Naive thymus-derived CD4-positive, alpha-beta T cell (primary cell): ENCODE measurements at regions not wholly inside any gene's neighbourhood (a gene's known extent, or its start where the extent isn't known, plus 50 kb on each side); places are given as distances from the start of the nearest gene placed in this dataset.
"Not testable (repeated sequence)": the region's sequence is repeated elsewhere in the genome, so short reads cannot be mapped to it uniquely, and the experiment has no call there.

ENCODE experiments used
- ATAC-seq: fragments of 150-1000 bp; cut with Tn5 transposase; 2 replicates; pipeline ENCODE4 v1.10.0; 2021; ENCODE audit warnings: mild to moderate bottlenecking, moderate library complexity
- CTCF ChIA-PET: fragments of 350-600 bp; sonication (Branson Sonifier 250); formaldehyde crosslinking; loops from one replicate; lab custom pipeline; 2021; ENCODE audit warnings: antibody characterized with exemption; lab: Charles Lee
- POLR2A ChIA-PET: fragments of 350-600 bp; sonication (Branson Sonifier 250); formaldehyde crosslinking; loops from one replicate; lab custom pipeline; 2021; ENCODE audit warnings: antibody characterized with exemption, inconsistent platforms; lab: Charles Lee
- DNase-seq, 9 donors: peaks; one replicate each; pipeline versions ENCODE4 v3.0.0 to v3.0.0-alpha.2; 2020 to 2022; ENCODE audit warnings: mixed read lengths in 1 of 9
- H3K27ac ChIP-seq: one replicate; pipeline ENCODE4 v1.7.0; 2013; ENCODE audit warnings: mild to moderate bottlenecking, low read depth, low read length, moderate library complexity
- H3K27me3 ChIP-seq, 2 donors: one replicate each; pipeline ENCODE4 v1.7.0; 2013; ENCODE audit warnings: low read length in 2 of 2, mild to moderate bottlenecking in 2 of 2, moderate library complexity in 2 of 2; ENCODE audit not compliant: control insufficient read depth in 2 of 2, insufficient read depth in 2 of 2
- H3K36me3 ChIP-seq, 3 experiments: 1 replicate in 2 of 3; 2 replicates in 1 of 3; pipeline ENCODE4 v1.7.0; 2013; ENCODE audit warnings: low read length in 3 of 3, mild to moderate bottlenecking in 3 of 3, moderate library complexity in 1 of 3; ENCODE audit not compliant: insufficient read depth in 3 of 3, control insufficient read depth in 2 of 3
- H3K4me1 ChIP-seq, 2 donors: one replicate each; pipeline ENCODE4 v1.7.0; 2013; ENCODE audit warnings: low read length in 2 of 2, mild to moderate bottlenecking in 2 of 2, moderate library complexity in 1 of 2; ENCODE audit not compliant: control insufficient read depth in 2 of 2, insufficient read depth in 2 of 2
- H3K4me3 ChIP-seq: 2 replicates; pipeline ENCODE4 v1.7.0; 2013; ENCODE audit warnings: mild to moderate bottlenecking, low read length
- H3K9me3 ChIP-seq, 3 experiments: 1 replicate in 2 of 3; 2 replicates in 1 of 3; pipeline ENCODE4 v1.7.0; 2013; ENCODE audit warnings: low read length in 3 of 3; ENCODE audit not compliant: control insufficient read depth in 2 of 3
- H3K27ac Mint-ChIP-seq, 9 donors: one replicate each; pipeline ENCODE4 v1.8.0; 2020 to 2022; ENCODE audit warnings: mixed read lengths in 9 of 9, mild to moderate bottlenecking in 8 of 9, moderate library complexity in 5 of 9, inconsistent platforms in 2 of 9
- H3K27me3 Mint-ChIP-seq, 5 donors: one replicate each; pipeline ENCODE4 v1.8.0; 2021 to 2022; ENCODE audit warnings: mixed read lengths in 5 of 5, mild to moderate bottlenecking in 1 of 5
- H3K36me3 Mint-ChIP-seq, 5 donors: one replicate each; pipeline ENCODE4 v1.8.0; 2020 to 2022; ENCODE audit warnings: mixed read lengths in 5 of 5, mild to moderate bottlenecking in 3 of 5, inconsistent platforms in 1 of 5
- H3K4me1 Mint-ChIP-seq, 7 donors: one replicate each; pipeline ENCODE4 v1.8.0; 2020 to 2022; ENCODE audit warnings: mixed read lengths in 7 of 7, mild to moderate bottlenecking in 3 of 7, inconsistent platforms in 1 of 7
- H3K4me3 Mint-ChIP-seq, 10 donors: one replicate each; pipeline ENCODE4 v1.8.0; 2020 to 2022; ENCODE audit warnings: mild to moderate bottlenecking in 10 of 10, mixed read lengths in 10 of 10, moderate library complexity in 6 of 10, inconsistent platforms in 2 of 10
- H3K9me3 Mint-ChIP-seq, 11 donors: one replicate each; pipeline ENCODE4 v1.8.0; 2020 to 2022; ENCODE audit warnings: mixed read lengths in 11 of 11, mild to moderate bottlenecking in 4 of 11, inconsistent platforms in 1 of 11, moderate library complexity in 1 of 11
- intact Hi-C, 2 donors: fragments of 100-400 bp; cut with micrococcal nuclease; formaldehyde crosslinking; loops; one replicate each; pipeline ENCODE4 v1.15.1; 2023

DNA sequence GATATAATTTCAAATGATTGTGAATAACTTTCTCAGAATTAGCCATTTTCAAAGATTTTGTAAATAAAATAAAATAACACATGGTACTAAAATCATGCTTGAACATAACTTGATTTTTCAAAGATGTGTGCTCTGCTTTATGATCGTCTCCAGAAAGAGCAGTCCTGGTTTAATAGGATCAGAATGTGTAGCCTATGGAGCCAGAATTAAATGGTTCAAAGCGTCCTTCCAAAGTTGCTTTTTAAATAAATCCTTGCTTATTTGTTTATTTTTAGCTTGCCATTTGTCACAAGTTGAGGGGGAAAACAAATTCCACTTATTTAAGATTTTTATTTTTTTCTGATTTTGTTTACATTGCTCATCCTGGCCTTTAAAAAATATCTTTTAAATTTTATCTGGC lies 123.7 kb upstream of the SPRED1 start:
- no peak for ATAC-seq
- intact Hi-C loops: no loop called here
- Histone ChIP-seq H3K9me3 (no peaks in the 10 kb centered on the region), H3K4me1 (no peaks in the 10 kb centered on the region), H3K4me3 (no peak overlapping the region), H3K27ac (no peak overlapping the region), H3K36me3 (no peaks in the 10 kb centered on the region), H3K27me3 (no peaks in the 10 kb centered on the region)
- POLR2A ChIA-PET: no interaction called here
- H3K36me3 Mint-ChIP-seq: no peaks in the 10 kb centered on the region
- DNase-seq: no peak
- H3K9me3 Mint-ChIP-seq: peaks cover 0 to 6% (median 1%) of the 10 kb centered on the region in 11 donors
- no peak overlapping the region for H3K4me3 Mint-ChIP-seq
- H3K27ac Mint-ChIP-seq: no peak overlapping the region
- H3K27me3 Mint-ChIP-seq: peaks cover 13 to 32% (median 19%) of the 10 kb centered on the region in 5 donors
- CTCF ChIA-PET: no interaction called here
- H3K4me1 Mint-ChIP-seq: peaks cover 0 to 4% (median 0%) of the 10 kb centered on the region in 7 donors

DNA sequence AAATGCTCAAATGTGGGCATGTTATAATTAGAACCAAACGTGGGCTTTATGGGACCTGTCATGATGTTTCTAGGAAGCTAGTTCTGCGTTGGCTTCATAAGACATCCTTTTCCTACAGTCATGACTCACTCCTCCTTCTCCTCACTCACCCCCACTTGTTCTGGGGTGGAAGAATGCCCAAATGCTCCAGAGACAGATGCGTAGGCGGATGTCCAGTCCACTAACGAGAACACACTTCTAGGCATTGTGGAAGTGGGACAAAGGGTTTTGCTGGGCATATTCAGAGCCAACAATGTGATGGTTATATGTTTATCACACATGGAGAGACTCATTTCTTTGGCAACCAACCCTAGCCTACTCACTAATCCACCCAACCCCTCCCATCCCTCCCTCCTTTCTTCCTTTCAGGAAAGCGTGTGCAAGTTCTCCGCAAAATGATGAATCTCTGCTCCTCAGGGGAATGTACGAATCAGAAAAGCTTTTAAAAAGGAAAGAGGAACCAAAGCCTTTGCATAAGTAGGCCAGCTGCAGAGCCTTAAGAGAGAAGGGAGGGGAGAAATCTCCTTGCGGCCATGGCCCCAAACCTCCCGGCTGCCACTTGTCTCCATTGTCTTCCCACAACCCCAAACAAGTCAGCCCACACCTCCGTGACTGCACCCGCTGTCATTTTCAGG lies 123.0 kb upstream of the SPRED1 start:
- intact Hi-C loops: no loop called here
- H3K36me3 ChIP-seq: no peaks in the 10 kb centered on the region
- POLR2A ChIA-PET: no interaction called here
- CTCF ChIA-PET: no interaction called here
- peaks cover 0 to 5% (median 1%) of the 10 kb centered on the region in 11 donors for H3K9me3 Mint-ChIP-seq
- H3K4me1 Mint-ChIP-seq: peaks cover 0 to 4% (median 0%) of the 10 kb centered on the region in 7 donors
- H3K36me3 Mint-ChIP-seq: no peaks in the 10 kb centered on the region
- H3K27ac Mint-ChIP-seq: no peak overlapping the region
- no peaks in the 10 kb centered on the region for H3K27me3 ChIP-seq
- ATAC-seq (peak; percentile 39), DNase-seq (no peak)
- H3K4me1 ChIP-seq: no peaks in the 10 kb centered on the region
- H3K4me3 Mint-ChIP-seq: no peak overlapping the region
- peaks cover 15 to 36% (median 19%) of the 10 kb centered on the region in 5 donors for H3K27me3 Mint-ChIP-seq
- no peak overlapping the region for H3K4me3 ChIP-seq
- H3K9me3 ChIP-seq: no peaks in the 10 kb centered on the region
- H3K27ac ChIP-seq: no peak overlapping the region

DNA sequence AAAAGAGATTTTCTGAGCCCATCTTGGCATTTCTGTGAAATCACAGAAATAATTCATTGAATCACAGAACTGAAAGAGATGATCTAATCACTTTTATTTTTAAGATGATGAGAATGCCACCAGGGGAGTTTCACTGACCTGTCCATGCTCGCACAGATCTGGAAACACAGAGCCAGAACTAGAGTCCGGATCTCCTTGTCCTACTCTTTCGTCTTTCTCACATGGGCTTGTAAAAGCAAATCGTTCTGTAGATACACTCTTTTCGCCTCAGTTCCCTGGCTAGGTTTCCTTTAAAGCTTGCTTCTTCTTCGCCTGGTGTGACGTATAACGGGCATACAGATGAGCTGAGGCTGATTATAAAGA lies 122.5 kb upstream of the SPRED1 start:
- H3K36me3 ChIP-seq: no peaks in the 10 kb centered on the region
- no peak overlapping the region for H3K27ac ChIP-seq
- Mint-ChIP-seq H3K4me1 (peaks cover 0 to 4% (median 0%) of the 10 kb centered on the region in 7 donors), H3K27me3 (peaks cover 16 to 40% (median 19%) of the 10 kb centered on the region in 5 donors), H3K4me3 (no peak overlapping the region), H3K9me3 (peaks cover 0 to 6% (median 1%) of the 10 kb centered on the region in 11 donors), H3K36me3 (no peaks in the 10 kb centered on the region), H3K27ac (no peak overlapping the region)
- H3K4me3 ChIP-seq: no peak overlapping the region
- H3K4me1 ChIP-seq: no peaks in the 10 kb centered on the region
- CTCF ChIA-PET: no interaction called here
- ATAC-seq: no peak
- POLR2A ChIA-PET: no interaction called here
- H3K9me3 ChIP-seq: no peaks in the 10 kb centered on the region
- intact Hi-C loops: no loop called here
- no peak for DNase-seq
- no peaks in the 10 kb centered on the region for H3K27me3 ChIP-seq

DNA sequence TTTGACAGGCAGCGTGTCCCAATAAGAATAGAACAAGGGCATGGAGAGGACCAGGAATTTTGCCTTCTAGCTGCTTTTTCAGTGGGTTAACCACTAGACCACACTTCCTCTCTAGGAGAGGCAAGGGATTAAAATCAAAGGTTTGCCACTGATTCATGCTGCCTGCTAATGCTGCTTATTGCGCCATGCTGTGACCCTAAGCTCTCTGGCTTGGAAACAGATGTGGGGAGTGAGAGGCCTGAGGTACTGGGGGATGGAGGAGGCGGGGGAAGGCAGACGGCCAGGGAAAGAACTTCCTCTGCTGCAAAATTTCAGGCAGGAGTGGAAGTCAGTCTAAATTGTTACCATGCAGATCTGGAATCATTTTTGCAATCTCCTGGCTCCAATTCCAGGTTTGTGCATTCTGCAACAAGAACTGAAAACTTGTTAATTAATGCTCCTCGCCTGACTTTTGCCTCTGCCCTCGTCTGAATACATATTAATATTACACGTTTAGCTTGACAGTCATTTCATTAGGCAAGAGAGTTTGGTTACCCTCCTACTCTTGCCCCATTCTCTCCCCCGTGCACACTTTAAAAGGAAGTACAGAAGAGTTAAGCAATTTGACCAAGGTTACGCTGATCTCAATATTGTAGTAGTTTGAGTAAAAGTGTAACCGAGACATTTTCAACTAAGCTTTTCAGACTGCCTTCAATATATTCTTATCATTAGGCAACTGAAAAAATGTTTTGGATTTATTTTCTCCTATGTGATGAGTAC lies 121.7 kb upstream of the SPRED1 start:
- H3K27ac ChIP-seq: no peak overlapping the region

DNA sequence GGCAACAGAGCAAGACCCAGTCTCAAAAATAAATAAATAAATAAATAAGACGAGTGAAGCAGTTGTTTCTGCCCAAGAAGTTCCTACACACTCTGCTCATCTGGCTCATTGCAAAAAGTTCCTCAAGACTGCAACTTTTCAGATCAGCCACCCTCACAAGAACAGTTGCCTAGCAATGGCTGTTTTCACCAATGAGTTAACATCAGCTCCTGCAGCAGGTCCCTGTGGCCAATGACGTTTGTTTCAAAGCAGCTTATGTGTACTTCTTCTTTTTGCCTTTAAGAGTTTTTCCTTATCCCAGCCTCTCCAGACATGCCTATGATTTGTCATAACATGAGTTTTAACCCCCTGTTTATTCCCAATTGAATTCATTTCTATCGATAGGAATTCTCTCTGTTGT lies 118.4 kb upstream of the SPRED1 start:
- Mint-ChIP-seq H3K36me3 (no peaks in the 10 kb centered on the region), H3K9me3 (peaks cover 0 to 7% (median 3%) of the 10 kb centered on the region in 11 donors), H3K4me1 (peaks cover 0 to 4% (median 0%) of the 10 kb centered on the region in 7 donors), H3K27me3 (peaks cover 14 to 37% (median 19%) of the 10 kb centered on the region in 5 donors), H3K27ac (no peak overlapping the region), H3K4me3 (no peak overlapping the region)
- Histone ChIP-seq H3K27me3 (no peaks in the 10 kb centered on the region), H3K9me3 (no peaks in the 10 kb centered on the region), H3K36me3 (no peaks in the 10 kb centered on the region), H3K4me1 (no peaks in the 10 kb centered on the region), H3K27ac (no peak overlapping the region), H3K4me3 (no peak overlapping the region)
- ATAC-seq: peak; percentile 54
- intact Hi-C loops: no loop called here
- CTCF ChIA-PET: no interaction called here
- POLR2A ChIA-PET: no interaction called here
- no peak for DNase-seq

More for the DNA sequence above, 121.7 kb upstream of the SPRED1 start:
- H3K4me1 ChIP-seq: no peaks in the 10 kb centered on the region
- Mint-ChIP-seq H3K4me3 (no peak overlapping the region), H3K9me3 (peaks cover 0 to 8% (median 2%) of the 10 kb centered on the region in 11 donors), H3K36me3 (no peaks in the 10 kb centered on the region), H3K4me1 (peaks cover 0 to 4% (median 0%) of the 10 kb centered on the region in 7 donors), H3K27ac (no peak overlapping the region), H3K27me3 (peaks cover 16 to 40% (median 19%) of the 10 kb centered on the region in 5 donors)
- intact Hi-C loops: no loop called here
- no peaks in the 10 kb centered on the region for H3K9me3 ChIP-seq
- POLR2A ChIA-PET: no interaction called here
- ATAC-seq: peak; percentile 60
- H3K36me3 ChIP-seq: no peaks in the 10 kb centered on the region
- DNase-seq: no peak
- CTCF ChIA-PET: no interaction called here
- no peaks in the 10 kb centered on the region for H3K27me3 ChIP-seq
- H3K4me3 ChIP-seq: no peak overlapping the region

GRCh38 chr15:38142195-38142594 lies 110.4 kb upstream of the SPRED1 start:
- H3K4me3 Mint-ChIP-seq, POLR2A ChIA-PET, H3K27me3 ChIP-seq: not testable (repeated sequence)

More at GRCh38 chr15:38142195-38142594, 110.4 kb upstream of the SPRED1 start:
- H3K4me1 Mint-ChIP-seq, H3K36me3 ChIP-seq, H3K27ac Mint-ChIP-seq, ATAC-seq, DNase-seq, intact Hi-C loops, H3K4me3 ChIP-seq, H3K9me3 ChIP-seq, H3K4me1 ChIP-seq, H3K36me3 Mint-ChIP-seq, CTCF ChIA-PET, H3K27ac ChIP-seq: not testable (repeated sequence)
- Mint-ChIP-seq H3K27me3 (peaks cover 4 to 16% (median 14%) of the 10 kb centered on the region in 5 donors), H3K9me3 (peaks cover 0 to 20% (median 5%) of the 10 kb centered on the region in 11 donors)
